ENCODE measurements at regions not wholly inside any gene's neighbourhood (a gene's known extent, or its start where the extent isn't known, plus 50 kb on each side); places are given as distances from the start of the nearest gene placed in this dataset.

DNA sequence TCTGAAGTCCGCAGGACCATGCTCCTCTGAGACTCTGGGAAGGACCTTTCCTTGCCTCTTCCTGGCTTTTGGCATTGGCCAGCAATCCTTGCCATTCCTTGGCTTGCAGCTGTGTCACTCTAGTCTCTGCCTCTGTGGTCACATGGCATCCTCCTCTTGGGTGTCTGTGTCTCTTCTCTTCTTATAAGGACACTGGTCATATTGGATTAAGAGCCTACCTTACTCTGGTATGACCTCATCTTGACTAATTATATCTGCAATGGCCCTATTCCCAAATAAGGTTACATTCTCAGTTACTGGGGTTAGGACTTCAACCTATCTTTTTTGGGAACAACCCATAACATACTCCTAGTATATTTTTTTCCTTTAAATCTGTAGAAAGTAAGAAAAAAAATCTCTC is 49.9 kb upstream of the GTSF1L start:
- Mint-ChIP-seq H3K27ac (no peak overlapping the region), H3K9me3 (ENCODE audit: low read depth) (peaks cover 15% of the 10 kb centered on the region), H3K4me1 (peaks cover 4% of the 10 kb centered on the region), H3K36me3 (peaks cover 19% of the 10 kb centered on the region), H3K4me3 (no peak overlapping the region), H3K27me3 (peaks cover 59% of the 10 kb centered on the region)
- DNase-seq (no peak), ATAC-seq (no peak)
- CTCF ChIA-PET: no interaction called here
